CD14-positive monocyte (primary cell): ENCODE measurements at regions not wholly inside any gene's neighbourhood (a gene's known extent, or its start where the extent isn't known, plus 50 kb on each side); places are given as distances from the start of the nearest gene placed in this dataset.

ENCODE experiments used
- DNase-seq, 3 donors: peaks; one replicate each; pipeline ENCODE4 v3.0.0-alpha.2; 2011 to 2022
- H2AFZ ChIP-seq: 2 replicates; pipeline ENCODE4 v1.6.0; 2012; ENCODE audit warnings: mild to moderate bottlenecking, low read depth, low read length, inconsistent platforms; ENCODE audit not compliant: insufficient read depth, poor library complexity, severe bottlenecking
- H3K27ac ChIP-seq, 2 donors: 1 replicate in 1 of 2; 2 replicates in 1 of 2; pipeline ENCODE4 v1.5.1; 2012 to 2013; ENCODE audit warnings: low read length in 2 of 2, control low read depth in 1 of 2, inconsistent platforms in 1 of 2, low read depth in 1 of 2, mild to moderate bottlenecking in 1 of 2
- H3K27me3 ChIP-seq, 2 donors: one replicate each; pipeline versions ENCODE4 v1.6.0 to v1.6.1; 2011 to 2013; ENCODE audit warnings: low read length in 2 of 2; ENCODE audit not compliant: control insufficient read depth in 2 of 2, insufficient read depth in 2 of 2
- H3K36me3 ChIP-seq, 2 donors: replicated peaks in 1 of 2; 1 replicate in 1 of 2; 2 replicates in 1 of 2; pipeline versions ENCODE4 v1.5.1 to v1.6.1; 2012 to 2013; ENCODE audit warnings: low read length in 2 of 2, control low read depth in 1 of 2, inconsistent platforms in 1 of 2, mild to moderate bottlenecking in 1 of 2; ENCODE audit not compliant: insufficient read depth in 2 of 2, control insufficient read depth in 1 of 2
- H3K4me1 ChIP-seq, 2 donors: 1 replicate in 1 of 2; 2 replicates in 1 of 2; pipeline versions ENCODE4 v1.5.1 to v1.6.1; 2012 to 2013; ENCODE audit warnings: low read length in 2 of 2, control low read depth in 1 of 2, inconsistent platforms in 1 of 2, mild to moderate bottlenecking in 1 of 2, moderate library complexity in 1 of 2; ENCODE audit not compliant: insufficient read depth in 2 of 2, control insufficient read depth in 1 of 2
- H3K4me2 ChIP-seq: replicated peaks from 2 replicates; pipeline ENCODE3; 2012; ENCODE audit warnings: low read length, moderate library complexity, mild to moderate bottlenecking; ENCODE audit not compliant: poor library complexity, severe bottlenecking; ENCODE audit errors: extremely low read depth
- H3K4me3 ChIP-seq, 3 experiments: fragments of 200-600 bp in 1 of 3; sonication (generic) in 1 of 3; replicated peaks in 1 of 3; 1 replicate in 2 of 3; 2 replicates in 1 of 3; pipeline ENCODE4 v1.5.1; 2011 to 2013; ENCODE audit warnings: low read length in 3 of 3, mild to moderate bottlenecking in 3 of 3, control low read depth in 2 of 3, low read depth in 2 of 3, inconsistent platforms in 1 of 3, moderate library complexity in 1 of 3
- H3K79me2 ChIP-seq: 2 replicates; pipeline ENCODE4 v1.6.0; 2012; ENCODE audit warnings: mild to moderate bottlenecking, control low read depth, inconsistent platforms, low read length, moderate library complexity; ENCODE audit not compliant: insufficient read depth
- H3K9ac ChIP-seq: 2 replicates; pipeline ENCODE4 v1.6.0; 2017; ENCODE audit warnings: low read length, mild to moderate bottlenecking; ENCODE audit not compliant: insufficient read depth, poor library complexity, severe bottlenecking
- H3K9me3 ChIP-seq, 2 donors: replicated peaks in 1 of 2; 1 replicate in 1 of 2; 2 replicates in 1 of 2; pipeline versions ENCODE4 v1.5.1 to v1.6.1; 2012 to 2013; ENCODE audit warnings: low read length in 2 of 2, control low read depth in 1 of 2; ENCODE audit not compliant: control insufficient read depth in 1 of 2, insufficient read depth in 1 of 2
- H4K20me1 ChIP-seq: 2 replicates; pipeline ENCODE4 v1.6.0; 2012; ENCODE audit warnings: mild to moderate bottlenecking, low read length, control low read depth, moderate library complexity; ENCODE audit not compliant: insufficient read depth
- H3K27ac Mint-ChIP-seq, 7 donors: one replicate each; pipeline ENCODE4 v1.8.0; 2020; ENCODE audit warnings: mild to moderate bottlenecking in 7 of 7, mixed read lengths in 7 of 7, moderate library complexity in 6 of 7, inconsistent platforms in 2 of 7
- H3K27me3 Mint-ChIP-seq, 3 donors: one replicate each; pipeline ENCODE4 v1.8.0; 2021 to 2022; ENCODE audit warnings: low read depth in 3 of 3, mild to moderate bottlenecking in 3 of 3, mixed read lengths in 3 of 3, moderate library complexity in 3 of 3, inconsistent platforms in 1 of 3
- H3K36me3 Mint-ChIP-seq, 2 donors: one replicate each; pipeline ENCODE4 v1.8.0; 2020; ENCODE audit warnings: mixed read lengths in 2 of 2, inconsistent platforms in 1 of 2, mild to moderate bottlenecking in 1 of 2
- H3K4me1 Mint-ChIP-seq: one replicate; pipeline ENCODE4 v1.8.0; 2020; ENCODE audit warnings: mild to moderate bottlenecking, mixed read lengths
- H3K4me3 Mint-ChIP-seq, 2 donors: one replicate each; pipeline ENCODE4 v1.8.0; 2020; ENCODE audit warnings: mild to moderate bottlenecking in 2 of 2, mixed read lengths in 2 of 2, moderate library complexity in 1 of 2
- H3K9me3 Mint-ChIP-seq, 7 donors: one replicate each; pipeline ENCODE4 v1.8.0; 2020 to 2022; ENCODE audit warnings: mixed read lengths in 7 of 7, mild to moderate bottlenecking in 6 of 7, moderate library complexity in 6 of 7, inconsistent platforms in 2 of 7
- WGBS: methylation state at CpG from one replicate; pipeline ENCODE4 v1.1.5; 2013; ENCODE audit warnings: missing lambda C conversion rate; ENCODE audit not compliant: insufficient coverage; 5-methylcytosine and 5-hydroxymethylcytosine counted together
- intact Hi-C, 2 donors: fragments of 100-400 bp; cut with micrococcal nuclease; formaldehyde crosslinking; loops; one replicate each; pipeline versions ENCODE4 v1.15.0 to v1.15.1; 2023
- TF ChIP-seq, protein P1 (sequence below): fragments of 200-600 bp; IDR thresholded peaks from one replicate; pipeline ENCODE4 v1.8.0; 2022; ENCODE audit warnings: antibody characterized with exemption, mild to moderate bottlenecking

DNA sequence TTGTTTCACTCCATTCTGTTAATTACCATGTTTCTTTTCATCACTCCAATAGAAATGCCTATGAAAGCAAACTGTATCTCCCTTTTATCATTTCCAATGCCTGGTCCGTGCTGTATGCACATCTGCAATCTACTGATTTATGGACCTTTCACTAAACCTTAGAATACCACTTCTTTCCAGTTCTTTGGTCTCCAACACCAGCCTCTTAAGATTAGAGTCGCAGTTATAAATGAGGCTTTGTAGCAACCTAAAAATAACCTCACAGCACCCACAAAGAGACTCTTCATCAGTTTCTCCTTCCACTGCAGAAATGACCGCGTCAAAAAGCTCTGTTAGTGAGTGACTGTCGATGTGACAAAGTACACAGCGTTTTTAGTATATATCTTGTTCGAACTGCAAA lies 282.6 kb downstream of the ADGRA3 start:
- no peak overlapping the region for H3K4me2 ChIP-seq
- TF ChIP-seq, protein P1, sequence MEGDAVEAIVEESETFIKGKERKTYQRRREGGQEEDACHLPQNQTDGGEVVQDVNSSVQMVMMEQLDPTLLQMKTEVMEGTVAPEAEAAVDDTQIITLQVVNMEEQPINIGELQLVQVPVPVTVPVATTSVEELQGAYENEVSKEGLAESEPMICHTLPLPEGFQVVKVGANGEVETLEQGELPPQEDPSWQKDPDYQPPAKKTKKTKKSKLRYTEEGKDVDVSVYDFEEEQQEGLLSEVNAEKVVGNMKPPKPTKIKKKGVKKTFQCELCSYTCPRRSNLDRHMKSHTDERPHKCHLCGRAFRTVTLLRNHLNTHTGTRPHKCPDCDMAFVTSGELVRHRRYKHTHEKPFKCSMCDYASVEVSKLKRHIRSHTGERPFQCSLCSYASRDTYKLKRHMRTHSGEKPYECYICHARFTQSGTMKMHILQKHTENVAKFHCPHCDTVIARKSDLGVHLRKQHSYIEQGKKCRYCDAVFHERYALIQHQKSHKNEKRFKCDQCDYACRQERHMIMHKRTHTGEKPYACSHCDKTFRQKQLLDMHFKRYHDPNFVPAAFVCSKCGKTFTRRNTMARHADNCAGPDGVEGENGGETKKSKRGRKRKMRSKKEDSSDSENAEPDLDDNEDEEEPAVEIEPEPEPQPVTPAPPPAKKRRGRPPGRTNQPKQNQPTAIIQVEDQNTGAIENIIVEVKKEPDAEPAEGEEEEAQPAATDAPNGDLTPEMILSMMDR, result no peak
- WGBS, result 90% methylated on average over 5 of the region's 7 CpGs
- DNase-seq, result no peak
- no peaks in the 10 kb centered on the region for H4K20me1 ChIP-seq
- Mint-ChIP-seq H3K4me1 (no peaks in the 10 kb centered on the region), H3K4me3 (no peak overlapping the region), H3K36me3 (no peaks in the 10 kb centered on the region), H3K27ac (no peak overlapping the region), H3K9me3 (peaks cover 0 to 5% (median 0%) of the 10 kb centered on the region in 7 donors), H3K27me3 (peaks cover 0 to 1% (median 1%) of the 10 kb centered on the region in 3 donors)
- no peaks in the 10 kb centered on the region for H3K79me2 ChIP-seq
- H3K27me3 ChIP-seq, result no peaks in the 10 kb centered on the region
- H3K27ac ChIP-seq, result no peak overlapping the region
- no peaks in the 10 kb centered on the region for H3K36me3 ChIP-seq
- intact Hi-C loops, result no loop called here
- no peak overlapping the region for H3K4me3 ChIP-seq
- H3K9me3 ChIP-seq, result no peaks in the 10 kb centered on the region
- H2AFZ ChIP-seq, result no peak overlapping the region
- no peaks in the 10 kb centered on the region for H3K4me1 ChIP-seq
- H3K9ac ChIP-seq, result no peak overlapping the region

DNA sequence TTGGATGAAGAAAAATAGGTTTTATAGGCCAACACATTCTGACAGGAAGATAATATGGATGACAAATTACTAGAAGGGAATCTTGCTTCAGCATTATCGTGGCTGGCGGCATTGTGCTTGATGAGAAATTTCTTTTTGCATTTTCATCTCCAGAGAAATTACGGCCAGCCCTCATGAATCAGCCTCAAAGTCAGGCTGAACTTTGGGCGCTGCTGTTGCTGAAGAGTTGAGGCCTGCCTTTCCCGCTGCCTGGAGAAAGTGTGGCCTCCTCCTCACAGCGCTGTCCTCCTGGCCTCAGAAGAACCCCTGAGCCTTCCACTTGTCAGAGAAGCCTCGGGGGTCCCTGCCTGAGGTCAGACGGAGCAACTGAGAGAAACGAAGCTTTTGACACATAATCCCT lies 272.4 kb upstream of the KCNIP4 start:
- WGBS, result 88% methylated on average over 3 of the region's 9 CpGs
- Histone ChIP-seq H3K27me3 (no peaks in the 10 kb centered on the region), H4K20me1 (no peaks in the 10 kb centered on the region), H3K9ac (no peak overlapping the region), H2AFZ (no peak overlapping the region), H3K27ac (no peak overlapping the region), H3K36me3 (no peaks in the 10 kb centered on the region), H3K4me2 (no peak overlapping the region), H3K4me3 (no peak overlapping the region), H3K4me1 (no peaks in the 10 kb centered on the region), H3K79me2 (no peaks in the 10 kb centered on the region), H3K9me3 (no peaks in the 10 kb centered on the region)
- Mint-ChIP-seq H3K9me3 (peaks cover 0 to 2% (median 0%) of the 10 kb centered on the region in 7 donors), H3K4me3 (no peak overlapping the region), H3K27ac (no peak overlapping the region), H3K36me3 (no peaks in the 10 kb centered on the region), H3K4me1 (no peaks in the 10 kb centered on the region), H3K27me3 (peaks cover 0 to 2% (median 0%) of the 10 kb centered on the region in 3 donors)
- DNase-seq, result no peak
- TF ChIP-seq, protein P1, result no peak
- intact Hi-C loops, result no loop called here
